HG02884 (cell line): ENCODE measurements at regions not wholly inside any gene's neighbourhood (a gene's known extent, or its start where the extent isn't known, plus 50 kb on each side); places are given as distances from the start of the nearest gene placed in this dataset.
A peak's percentile ranks its signal among the peaks of the same experiment; 100 is the strongest.

Experiments
- ATAC-seq: cut with Tn5 transposase; IDR thresholded peaks from one replicate; pipeline ENCODE4 v1.9.1; 2021; ENCODE audit warnings: mild to moderate bottlenecking, moderate library complexity; ENCODE audit not compliant: unreplicated experiment

DNA sequence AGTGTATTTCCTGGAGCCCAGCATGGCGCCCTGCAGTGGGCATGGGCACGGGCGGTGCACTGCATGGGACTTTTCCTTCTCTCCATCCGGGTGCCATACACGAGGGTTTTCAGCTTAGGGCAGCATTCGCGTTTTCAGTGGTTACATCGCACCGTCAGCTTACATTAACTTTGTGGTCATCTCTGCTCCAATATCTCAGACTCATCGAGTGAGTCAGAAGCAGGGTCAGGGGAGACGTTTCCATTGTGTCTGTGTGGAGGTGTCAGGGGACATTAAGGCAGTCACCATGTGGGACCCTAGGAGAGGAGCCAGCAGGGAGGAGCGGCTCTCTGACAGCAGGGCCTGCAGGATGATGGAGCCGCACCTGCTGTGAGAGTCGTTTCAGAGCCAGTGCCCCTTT is 541.0 kb downstream of the FGF9 start:
- ATAC-seq = no peak

DNA sequence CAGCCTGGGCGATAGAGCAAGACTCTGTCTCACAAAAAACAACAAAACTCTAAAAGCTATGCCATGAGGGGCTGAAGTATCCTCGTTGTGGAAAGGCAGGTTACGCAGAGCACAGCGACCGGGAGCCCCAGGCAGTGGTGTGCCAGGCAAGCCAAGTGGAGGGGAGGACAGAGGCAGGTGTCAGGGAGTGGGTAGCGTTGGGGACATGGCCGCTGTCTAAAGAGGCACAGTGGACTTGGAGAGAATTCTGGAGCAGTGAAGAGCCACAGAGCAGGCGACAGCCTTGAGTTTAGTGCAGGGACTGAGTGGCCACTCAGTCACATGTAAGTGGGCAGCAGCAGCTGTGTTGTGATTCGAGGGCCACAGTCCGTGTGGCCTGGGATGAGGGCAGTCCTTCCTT is 541.7 kb downstream of the FGF9 start:
- no peak for ATAC-seq

DNA sequence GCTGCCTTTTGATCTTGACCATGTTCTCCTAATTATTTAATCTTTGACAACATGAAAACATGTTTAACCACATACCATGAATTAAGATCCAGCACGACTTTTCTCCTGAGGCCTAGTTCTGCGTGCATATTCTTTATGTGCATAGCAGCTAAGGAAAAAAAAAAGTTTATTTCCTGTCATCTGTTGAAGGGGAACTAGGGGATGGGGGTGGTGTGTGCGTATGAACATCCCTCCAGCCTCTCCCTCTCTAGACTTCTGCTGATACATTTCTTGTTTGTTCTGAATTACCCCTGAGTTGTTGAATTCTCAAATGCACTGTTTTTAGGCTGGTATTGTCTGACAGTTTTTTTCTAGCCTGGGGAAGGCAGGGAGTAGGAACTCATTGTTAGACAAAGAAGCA is 543.3 kb downstream of the FGF9 start:
- ATAC-seq = no peak

DNA sequence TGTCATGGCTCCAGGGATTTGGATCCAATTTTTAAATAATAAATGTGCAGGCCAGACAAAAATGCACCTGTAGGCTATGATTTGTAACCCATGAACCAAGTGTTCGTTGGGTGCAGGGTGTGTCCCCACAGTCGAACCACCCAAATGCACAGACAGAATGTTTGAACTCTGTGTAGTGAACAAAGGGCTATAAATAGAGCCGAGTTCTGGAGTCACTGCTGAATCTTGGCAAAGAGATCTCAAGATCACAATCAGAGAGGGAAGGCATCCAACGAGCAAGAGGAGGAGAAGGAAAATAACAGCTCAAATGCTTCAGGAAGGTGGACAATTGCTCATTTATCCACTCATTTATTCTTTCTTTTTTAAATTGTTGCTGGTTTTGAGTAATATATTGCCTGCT is 547.9 kb downstream of the FGF9 start:
- ATAC-seq = no peak

DNA sequence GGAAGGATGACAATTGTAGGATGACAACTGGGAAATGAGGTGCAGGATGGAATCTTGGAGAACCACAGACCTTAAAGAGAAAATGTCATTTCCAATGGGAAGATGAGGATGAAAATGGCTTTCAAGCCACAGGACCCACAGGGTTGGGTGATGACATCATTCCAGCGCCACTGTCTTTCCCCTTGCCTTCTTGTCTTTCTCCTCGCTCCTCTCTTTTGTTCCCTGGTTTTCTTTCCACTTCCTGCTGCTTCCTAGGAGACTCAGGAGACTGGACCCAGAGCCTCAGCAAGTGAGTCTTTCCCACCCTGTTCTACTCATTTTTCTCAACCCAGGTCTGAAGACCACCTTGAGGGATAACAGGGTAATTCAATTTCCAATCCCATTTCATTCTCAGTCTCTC is 548.8 kb downstream of the FGF9 start:
- no peak for ATAC-seq

DNA sequence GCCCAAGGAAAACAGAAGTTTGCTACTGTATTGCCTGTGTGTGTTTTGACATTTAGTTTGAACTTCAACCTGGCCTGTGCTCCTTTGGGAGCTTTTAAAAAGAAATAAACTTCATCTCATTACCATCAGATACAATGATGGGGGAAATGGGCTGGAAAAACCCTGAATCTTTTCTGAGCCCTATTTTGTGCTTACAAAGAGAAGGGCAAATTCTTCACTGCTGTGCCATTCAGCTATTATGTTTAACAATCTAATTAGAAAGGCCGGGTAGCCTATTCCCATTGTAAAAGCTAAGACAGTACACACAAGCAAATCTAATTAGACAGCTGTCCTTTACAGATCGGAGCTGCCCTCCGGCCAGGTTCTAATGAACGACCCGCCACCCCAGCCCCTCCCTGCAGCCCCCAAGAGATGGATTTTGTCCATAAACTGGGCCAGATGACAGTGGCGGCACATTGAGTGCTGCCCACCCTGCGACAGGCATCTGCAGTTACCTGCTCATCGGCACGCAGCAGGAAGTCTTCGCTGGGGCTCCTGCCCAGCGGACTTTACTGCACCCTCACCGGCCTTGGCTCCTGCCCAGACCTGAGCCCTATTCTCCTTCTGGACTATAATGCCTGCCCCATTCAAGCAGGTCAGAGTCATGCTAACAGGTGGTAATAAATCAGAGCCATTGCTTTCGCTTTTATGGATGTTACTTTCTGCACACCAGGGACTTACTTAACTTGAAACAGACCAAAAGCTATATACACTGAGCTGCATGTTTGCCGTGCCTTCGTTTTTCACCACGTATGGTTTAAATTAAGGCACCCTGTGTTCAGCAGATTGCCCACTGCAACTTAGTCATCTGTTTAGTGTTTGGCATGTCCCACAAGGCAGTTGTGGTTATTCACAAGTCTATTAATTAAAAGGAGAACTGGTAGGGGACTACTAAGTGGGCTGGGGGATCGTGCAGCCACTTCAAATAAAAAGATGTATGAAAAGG is 549.6 kb downstream of the FGF9 start:
- ATAC-seq = no peak

DNA sequence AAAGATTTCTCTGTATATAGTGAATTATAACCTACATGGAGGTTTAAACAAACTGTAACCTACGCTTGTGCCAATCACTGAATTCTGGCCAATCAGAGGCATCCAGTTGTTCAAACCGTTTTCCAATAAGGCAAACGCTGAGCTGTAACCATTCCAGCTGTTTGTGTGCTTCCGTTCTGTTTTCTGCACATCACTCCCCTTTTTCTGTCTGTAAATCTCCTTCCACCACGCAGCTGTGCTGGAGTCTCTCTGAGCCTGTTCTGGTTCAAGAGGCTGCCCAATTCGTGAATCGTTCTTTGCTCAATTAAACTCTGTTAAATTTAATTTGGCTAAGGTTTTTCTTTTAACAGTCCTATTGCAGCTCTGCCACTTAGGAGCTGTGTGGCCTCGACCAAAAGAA is 552.5 kb downstream of the FGF9 start:
- ATAC-seq = no peak

DNA sequence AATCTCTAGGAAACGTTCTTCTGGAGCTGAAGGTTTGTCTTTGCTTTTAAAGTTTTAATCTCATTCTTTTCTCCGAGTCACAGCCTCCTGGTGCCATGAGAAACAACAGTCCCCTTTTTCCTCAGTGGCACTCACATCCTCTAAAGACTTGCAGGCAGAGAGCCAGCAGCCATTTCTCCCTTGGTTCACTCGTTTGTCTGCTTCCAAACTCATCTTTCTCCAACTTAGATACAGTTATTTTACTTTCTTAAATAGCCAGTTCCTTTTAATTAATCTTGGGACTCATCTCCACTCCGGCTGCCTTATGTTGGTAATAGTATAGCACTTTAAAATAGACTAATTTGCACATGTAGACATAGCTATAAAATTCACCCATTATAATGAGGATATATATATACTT is 555.2 kb downstream of the FGF9 start:
- no peak for ATAC-seq

DNA sequence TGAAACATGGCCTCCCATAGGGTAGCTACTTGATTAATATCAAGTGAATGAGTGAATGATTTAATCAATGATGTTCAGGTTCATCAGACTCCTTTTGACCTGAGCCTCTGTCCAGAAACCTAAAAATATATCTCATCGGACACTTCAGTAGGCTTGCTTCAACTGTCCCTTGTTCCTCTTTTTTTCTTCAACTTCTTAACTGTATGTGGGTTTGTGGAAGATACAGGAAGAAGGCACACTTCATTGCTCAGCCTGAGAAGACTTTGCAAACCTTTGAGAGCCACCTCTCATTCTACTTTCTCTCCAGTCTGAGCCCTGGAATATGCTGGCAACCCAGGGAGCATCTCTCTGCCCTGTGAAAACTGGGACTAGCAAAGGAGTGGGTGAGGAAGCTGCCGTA is 557.0 kb downstream of the FGF9 start:
- ATAC-seq = peak; percentile 76

DNA sequence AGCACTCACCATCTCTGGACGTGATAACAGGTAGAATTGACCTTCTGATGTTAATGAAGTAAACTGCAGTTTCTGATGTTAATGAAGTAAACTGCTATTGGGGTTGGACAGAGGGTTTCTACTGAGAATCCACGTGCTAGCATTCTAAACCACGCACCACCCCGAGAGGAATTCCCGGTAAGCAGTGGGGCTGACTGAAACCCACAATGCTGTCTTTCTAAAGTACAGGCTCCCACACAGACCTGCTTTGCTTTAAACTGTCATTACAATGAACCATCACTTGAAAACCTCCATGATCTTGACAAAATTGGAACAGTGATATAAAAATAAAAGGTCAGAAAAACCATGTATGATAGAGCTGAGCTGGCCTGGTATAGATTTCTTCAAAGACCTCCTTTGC is 559.0 kb downstream of the FGF9 start:
- ATAC-seq = no peak

DNA sequence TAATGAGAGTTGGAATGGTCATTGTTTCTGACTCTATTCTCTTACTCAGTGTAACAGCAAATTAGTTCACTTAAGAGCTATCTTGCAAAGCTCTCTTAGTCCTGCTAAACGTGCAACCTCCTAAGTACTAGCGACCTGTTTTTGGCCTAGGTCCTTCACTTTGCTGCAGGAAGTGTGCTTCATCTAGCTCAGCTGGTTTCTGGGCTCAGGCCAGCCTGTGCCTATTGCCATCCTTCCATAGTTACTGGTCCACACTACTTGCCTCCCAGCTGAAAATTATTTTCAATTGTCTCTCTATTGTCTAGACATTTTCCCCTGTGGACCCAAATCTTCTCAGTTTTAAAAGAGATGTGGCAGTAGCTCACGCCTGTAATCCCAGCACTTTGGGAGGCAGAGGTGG is 561.3 kb downstream of the FGF9 start:
- no peak for ATAC-seq

DNA sequence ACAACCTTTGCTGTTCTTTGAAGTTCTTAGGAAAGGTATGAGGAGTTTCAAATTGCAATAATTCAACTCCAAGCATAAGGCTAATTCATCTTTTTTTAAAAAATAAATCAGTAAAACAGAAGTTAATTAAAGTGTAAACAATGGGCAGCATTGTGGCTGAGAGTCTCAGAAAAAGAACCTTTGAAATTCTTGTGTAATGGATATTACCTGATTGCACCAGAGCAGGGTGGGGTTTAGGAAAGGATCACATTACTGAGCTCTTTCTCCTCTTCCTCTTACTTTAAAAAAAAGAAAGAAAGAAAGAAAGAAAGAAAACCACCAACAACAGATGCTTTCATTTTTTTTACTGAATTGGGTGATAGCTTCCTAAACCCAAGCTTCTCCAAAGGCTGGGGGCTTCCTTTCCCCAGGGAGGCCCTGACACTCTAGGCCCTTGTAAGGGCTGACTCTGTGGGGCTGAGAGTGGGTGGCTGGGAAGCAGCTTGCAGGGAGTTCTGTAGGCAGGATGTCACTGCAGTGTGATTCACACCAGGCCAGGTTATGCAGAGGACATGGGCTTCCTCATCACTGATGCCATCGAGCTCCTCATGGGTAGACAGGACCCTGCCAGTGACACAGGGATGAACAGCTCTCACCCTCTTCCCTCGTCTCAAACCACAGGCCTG is 564.5 kb downstream of the FGF9 start:
- no peak for ATAC-seq

DNA sequence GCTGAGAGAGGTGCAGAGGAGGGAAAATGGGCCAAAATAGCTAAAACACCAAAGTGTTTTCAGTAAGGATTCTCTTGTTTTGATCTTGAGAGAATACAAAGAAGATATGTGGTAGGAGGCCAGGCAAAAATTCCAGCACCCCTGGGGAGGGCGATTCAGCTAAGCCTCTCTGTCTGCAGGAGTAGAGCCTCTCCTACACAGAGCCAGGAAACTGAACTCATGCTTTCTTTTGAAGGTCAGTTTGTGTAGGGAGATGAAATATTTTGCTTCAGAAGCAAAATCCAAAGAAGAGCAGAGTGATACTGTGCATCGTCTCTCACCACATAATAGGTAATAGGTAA is 565.0 kb downstream of the FGF9 start:
- ATAC-seq = no peak

DNA sequence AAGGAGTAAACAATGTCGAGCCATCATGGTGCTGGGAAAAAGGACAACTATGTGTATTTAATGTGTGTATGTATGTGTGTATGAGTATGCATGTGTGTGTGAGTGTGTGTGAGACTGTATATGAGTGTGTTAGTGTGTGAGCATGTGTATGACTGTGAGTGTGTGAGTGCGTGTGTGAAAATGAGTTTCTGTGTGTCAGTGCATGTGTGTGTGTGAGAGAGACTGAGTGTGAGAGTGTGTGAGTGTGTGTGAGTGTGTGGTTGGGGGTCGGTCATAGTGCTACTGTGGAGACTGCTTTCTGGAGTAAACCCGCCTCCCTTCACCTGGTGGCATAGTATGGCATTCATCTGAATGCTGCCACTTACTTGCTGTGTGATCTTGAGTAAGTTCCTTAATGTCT is 567.4 kb downstream of the FGF9 start:
- ATAC-seq = no peak

DNA sequence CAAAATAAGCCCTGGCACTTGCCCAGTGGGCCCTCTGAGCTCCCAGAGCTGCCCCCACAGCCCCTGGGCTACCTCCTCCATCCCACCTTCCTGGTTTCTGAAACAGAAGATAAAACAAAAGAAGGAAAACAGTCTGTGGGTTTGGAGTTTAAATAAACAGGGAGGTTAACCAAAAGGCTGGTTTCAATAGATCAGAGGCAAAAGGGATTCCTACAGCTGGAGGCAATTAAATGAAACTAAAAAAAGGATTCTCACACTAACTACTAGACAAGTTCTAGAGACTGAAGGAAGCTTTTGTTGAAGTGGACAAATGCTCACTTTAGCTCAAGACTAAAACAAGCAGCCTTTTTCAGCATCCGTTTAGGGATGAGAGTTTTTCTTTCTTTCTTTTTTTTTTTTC is 569.8 kb downstream of the FGF9 start:
- no peak for ATAC-seq

DNA sequence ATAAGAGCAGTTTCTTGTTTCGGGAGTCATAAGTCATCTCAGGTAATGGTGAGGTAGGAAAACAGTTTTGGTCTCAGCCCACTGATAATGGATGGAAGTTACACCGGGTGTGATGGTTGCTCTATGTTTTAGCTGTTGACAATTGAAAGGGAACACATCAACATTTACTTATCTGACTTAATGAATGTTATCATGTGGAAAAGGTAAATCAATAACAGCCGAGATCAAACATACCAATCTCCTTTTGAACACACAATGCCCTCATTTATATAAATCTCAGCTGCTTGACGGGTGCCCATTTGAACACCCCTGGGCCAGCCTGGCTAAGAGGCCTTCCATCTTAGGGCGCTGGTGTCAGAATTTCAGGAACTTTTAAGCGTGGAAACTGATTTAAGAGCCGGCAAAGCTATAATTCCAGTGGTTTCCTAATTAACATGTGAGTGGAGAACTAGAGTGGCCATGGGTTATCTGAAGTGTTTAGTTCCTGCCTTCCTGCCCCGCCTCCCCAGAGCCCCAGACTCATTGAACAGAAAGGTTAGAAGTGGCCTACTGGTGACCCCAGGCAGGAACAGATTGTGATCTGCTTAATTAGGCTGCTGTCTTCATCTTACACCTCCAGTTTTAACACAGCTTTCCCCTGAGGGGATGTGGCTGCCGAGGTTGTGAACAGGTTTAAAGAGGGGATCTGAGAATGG is 572.7 kb downstream of the FGF9 start:
- ATAC-seq = no peak

DNA sequence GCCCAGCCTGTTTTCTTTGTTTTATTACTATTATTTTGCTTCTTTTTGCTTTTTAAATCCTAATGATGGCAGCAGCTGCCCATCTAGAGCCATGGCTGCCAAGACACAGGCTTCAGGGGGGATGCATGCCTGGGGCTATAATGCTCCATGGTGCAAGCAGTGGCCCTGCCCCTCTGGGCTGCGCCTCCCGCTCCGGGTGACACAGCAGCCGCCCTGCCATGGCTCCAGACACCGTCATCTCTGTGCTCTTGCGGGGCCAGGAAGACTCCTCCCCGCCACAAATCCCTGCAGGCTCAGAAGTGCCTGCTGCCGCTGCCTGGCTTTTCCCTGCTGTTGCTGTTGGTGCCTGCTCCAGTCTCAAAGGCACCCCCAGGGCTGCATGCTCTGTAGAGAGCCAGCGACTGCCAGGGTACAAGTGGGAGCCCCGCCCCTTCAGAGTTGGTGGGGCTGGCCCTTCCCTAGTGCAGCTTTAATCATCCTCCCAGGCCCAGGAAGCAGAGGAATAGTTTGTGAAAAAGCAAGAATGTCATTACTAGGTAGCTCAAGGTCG is 581.5 kb downstream of the FGF9 start:
- ATAC-seq = no peak

DNA sequence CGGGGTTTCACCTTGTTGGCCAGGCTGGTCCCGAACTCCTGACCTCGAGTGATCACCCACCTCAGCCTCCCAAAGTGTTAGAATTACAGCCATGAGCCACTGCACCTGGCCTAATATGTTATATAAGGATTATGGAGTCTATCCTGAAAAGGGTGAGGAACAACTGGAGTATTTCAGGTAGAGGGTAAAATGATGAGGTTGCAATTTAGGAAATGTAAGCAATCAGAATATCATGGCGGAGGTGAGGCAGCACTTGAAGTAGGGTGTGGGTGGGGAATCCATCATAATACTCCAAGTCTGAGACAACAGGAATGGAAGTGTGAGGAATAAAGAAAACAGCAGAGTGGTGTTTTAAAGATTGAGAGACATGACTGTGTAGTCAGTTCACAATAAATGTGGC is 582.2 kb downstream of the FGF9 start:
- ATAC-seq = no peak

DNA sequence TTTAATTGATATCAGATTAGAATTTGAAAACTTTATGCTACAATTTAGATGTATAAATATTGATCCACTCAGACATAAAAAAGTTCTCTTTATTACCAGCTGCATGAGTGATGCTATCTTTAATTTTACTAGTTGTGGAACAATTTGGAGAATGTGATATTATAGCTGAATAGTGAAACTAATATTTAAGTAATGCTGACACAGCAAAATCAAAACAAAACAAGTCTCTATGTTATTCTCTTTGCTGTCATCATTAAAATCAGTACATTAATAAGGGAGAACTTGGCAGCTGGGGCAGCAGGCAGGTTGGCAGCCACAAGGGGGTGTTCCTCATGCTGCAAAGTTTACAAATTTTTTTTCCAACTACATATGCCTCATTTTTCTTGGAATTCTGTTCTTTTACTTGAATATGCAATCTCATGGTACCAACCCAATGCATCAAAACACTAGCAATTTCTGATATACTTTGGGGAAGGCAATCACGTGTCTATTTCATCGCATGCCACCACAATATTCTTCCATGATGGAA is 585.3 kb downstream of the FGF9 start:
- no peak for ATAC-seq

DNA sequence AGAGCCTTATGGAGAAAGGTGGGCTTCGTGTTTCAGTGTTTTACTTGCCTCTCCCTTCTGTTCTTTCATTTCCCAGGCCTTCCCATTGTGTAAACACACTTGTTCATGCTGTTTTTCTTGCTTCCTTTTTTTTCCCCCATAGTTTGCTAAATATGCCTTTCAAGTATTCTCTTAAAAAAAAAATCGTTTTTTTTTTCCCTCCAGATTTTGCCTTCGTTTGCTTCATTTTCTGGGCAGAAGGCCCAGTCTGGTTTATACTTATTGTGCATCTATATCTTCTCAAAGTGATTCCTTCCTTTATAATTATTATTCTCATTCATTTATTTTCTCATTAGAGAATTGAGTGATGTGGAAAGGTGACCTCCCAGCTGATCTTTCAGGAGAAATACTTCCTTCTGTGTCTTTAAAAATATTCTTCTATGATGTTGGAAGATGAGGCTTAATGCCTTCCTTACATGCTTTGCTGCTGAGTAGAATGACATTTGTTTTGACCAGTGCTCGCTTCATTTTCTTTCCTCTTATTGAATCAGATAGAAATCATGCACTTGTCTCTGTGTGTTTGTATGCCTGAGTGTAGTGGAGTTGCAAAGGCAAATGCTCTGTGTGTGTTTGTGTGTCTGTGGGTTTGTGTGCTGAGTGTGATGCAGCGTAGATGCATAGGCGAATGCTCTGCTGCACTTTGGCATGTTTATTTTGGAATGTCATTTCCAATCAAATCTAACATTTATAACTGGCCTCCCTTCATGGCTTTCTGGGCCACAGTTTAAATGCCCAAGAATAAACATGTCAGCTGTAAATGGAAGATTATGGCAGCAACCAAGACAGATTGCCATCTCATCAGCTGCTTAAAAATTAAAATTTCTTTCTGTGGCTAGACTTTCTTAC is 591.4 kb downstream of the FGF9 start:
- ATAC-seq = no peak
